ENCODE measurements at regions not wholly inside any gene's neighbourhood (a gene's known extent, or its start where the extent isn't known, plus 50 kb on each side); places are given as distances from the start of the nearest gene placed in this dataset.
"Not testable (repeated sequence)": the region's sequence is repeated elsewhere in the genome, so short reads cannot be mapped to it uniquely, and the experiment has no call there.

DNA sequence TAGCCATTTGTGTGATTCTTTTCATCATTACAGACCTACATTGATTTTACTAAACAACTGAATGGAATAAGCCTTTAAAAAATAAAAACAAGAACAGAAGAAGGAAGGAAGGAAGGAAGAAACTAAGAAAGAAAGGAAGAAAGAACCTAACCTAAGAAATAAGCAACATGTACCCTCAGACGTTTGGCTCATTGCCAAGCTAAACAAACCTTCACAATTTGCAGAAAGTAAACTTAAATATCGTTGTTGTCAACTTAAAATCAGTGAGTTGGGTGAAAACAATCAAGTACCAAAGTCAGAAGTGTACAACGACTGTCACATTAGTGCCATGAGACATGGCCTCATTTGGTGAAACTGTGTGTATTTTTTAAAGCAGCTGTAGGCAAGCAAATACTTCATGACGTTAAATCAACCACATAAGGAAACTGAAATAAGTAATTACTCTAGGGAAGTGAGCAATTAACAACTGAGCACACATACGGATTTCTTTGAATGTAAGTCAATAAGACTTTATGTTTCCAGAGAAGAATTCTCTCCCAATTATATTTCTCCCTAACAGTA lies 313.1 kb upstream of the TMPRSS15 start:
- DNase-seq (ENCODE audit: low spot score) = no peak

DNA sequence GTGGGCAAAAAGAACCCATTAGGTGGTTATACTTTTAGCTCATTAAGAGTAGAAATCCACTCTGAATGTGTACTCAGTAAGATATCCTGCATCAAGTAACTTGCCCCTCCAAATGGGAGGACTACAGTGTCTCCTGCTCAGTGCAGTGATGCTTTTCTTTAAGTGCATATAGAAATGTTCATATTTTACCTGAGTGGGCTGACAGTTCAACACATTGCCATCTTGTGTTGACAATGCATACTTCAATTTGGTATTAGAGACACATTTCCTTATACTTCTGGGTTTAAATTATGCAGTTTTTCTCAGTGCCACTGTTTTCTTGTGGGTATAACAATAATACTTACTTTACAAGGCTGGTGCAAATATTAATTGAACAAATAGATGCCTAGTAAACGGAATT lies 318.6 kb upstream of the TMPRSS15 start:
- no peak for DNase-seq (ENCODE audit: low spot score)

DNA sequence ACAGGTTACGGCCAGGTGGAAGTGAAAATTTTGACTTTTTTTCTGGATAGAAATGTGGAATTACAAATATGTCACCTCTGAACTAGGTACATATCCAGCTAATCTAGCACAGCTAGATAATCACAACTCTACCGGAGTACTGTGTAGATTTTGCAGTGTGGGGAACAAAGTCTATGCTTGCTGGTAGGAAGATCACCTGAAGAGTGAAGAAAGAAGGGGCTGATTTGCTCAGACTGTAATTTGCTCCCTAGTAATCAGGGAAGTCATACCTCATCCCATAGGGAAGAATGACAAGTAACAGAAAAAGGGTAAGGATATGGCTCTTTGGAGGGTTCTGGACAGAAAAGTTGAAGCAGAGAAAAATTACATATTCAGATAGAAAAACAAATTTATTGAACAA lies 319.6 kb upstream of the TMPRSS15 start:
- no peak for DNase-seq (ENCODE audit: low spot score)

DNA sequence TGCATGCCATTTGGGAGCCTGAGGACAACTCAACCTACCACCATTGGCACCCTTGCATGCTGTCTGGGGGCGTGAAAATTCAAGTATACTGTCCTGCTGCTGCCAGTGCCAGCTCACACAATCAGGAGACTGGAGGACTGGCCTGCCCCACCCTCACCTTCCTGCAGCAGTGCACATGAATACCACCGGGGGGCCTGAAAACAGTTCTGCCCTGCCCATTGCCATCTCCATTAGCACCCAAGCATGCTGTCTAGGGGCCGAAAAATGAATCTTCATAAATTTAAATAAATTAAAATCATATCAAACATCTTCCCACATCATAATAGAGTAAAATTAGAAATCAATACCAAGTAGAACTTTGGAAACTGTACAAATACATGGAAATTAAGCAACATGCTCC lies 322.1 kb upstream of the TMPRSS15 start:
- DNase-seq (ENCODE audit: low spot score) = no peak

DNA sequence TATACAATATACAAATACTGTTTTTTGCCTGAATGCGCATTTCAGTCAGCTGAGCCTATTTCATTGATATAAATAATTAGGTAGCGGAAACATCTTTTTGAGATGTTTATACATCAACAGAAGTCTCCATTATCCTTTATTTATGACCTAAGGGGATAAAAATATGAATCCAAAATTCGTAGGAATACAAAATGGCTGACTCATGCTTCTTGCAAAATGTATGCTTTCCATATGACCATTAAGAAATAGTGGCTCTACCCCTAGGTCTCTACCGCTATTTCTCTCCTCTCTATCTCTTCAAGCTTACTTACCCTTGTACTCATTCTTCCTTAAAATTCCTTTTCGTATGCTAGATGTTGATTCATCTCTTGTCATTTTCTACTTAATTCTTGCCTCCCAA lies 338.4 kb upstream of the TMPRSS15 start:
- DNase-seq (ENCODE audit: low spot score) = no peak

DNA sequence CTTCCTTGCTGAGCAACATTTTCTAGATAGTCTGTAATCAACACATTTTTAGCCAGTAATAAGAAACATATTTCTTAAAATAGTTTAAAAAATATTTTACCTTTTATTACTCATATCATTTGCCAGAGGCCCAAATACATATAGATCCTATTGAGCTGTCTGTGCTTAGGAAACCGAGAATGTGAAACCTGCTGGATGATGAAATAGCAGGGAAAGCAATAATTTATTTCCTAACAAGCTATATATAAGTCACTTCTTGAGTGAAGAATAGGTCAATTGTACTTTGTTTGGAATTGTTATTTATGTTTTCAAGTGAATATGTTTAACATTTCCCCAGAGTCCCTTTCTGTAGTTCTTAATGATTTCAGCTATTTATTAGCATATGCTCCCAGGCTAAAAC lies 339.9 kb upstream of the TMPRSS15 start:
- no peak for DNase-seq (ENCODE audit: low spot score)

DNA sequence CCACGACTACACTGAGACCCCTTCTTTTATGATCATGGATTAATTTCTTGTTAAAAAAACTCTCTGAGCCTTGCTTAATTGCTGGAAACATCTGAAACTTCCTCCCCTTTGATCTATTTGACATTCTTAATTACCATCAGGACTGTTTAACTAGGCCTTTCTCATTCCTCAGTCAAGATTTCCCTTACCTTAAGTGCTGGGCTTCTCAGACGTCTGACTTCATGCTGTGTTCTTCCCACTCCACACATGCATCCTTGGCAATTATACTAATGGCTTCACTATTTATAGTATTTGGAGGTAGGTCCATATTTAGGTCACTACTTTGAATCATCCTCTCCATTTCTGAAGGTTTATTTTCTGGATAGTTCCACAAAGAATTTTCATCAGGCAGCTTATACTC lies 341.3 kb upstream of the TMPRSS15 start:
- no peak for DNase-seq (ENCODE audit: low spot score)

DNA sequence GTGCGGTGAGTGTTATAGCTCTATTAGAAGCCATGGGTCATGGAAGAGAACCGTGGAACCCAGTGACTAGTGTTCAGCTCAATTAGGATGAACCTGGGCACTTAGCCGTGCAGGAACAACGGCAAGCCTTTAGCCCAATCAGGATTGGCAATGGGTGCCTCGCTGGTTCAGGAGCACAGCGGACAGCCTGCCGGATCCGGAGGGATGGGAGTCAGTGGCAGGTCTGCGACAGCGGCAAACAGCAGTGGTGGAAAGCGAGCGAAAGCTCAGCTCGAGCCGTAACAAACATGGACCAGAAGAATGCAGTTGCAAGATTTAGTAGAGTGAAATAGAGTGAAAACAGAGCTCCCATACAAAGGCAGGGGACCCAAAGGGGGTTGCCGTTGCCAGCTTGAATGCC lies 349.3 kb upstream of the TMPRSS15 start:
- DNase-seq (ENCODE audit: low spot score) = not testable (repeated sequence)

DNA sequence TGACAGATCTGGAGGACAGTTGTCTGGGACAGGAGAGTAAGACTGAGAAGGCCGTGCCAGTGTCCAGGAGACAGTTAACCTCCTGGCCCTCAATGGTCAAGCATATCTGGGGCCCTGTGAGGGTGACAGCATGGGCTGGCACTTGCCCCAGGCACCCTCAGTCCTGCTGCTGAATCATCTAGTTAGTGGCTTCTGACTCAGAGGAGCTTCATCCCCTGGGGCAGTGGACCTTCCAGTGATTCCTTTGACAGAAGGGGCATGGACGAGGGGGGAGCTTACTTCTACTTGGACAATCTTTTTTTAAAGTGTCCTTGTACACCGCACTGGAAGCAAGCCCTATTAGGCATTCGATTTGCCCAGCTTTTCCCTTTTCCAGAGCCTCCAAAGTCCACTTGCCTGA lies 352.7 kb upstream of the TMPRSS15 start:
- not testable (repeated sequence) for DNase-seq (ENCODE audit: low spot score)

DNA sequence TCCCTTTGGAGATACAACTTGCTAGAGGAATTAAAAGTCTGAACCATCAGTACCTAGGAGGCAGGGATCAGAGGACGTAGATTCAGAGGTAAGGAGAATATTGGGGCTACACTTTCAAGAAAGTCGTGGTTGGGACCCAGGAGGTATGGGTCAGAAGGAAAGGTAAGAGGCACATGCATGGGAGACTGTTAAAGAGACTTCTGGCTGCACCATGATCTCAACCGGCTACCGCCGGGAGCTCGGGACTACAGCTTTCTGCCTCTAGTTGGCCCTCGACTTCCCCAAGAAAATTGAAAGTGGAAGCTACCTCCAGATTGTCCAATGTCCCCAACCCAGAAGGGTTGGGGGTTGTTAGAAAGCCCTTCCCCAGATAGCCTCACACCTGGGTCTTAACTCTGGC lies 355.7 kb upstream of the TMPRSS15 start:
- DNase-seq (ENCODE audit: low spot score) = no peak

DNA sequence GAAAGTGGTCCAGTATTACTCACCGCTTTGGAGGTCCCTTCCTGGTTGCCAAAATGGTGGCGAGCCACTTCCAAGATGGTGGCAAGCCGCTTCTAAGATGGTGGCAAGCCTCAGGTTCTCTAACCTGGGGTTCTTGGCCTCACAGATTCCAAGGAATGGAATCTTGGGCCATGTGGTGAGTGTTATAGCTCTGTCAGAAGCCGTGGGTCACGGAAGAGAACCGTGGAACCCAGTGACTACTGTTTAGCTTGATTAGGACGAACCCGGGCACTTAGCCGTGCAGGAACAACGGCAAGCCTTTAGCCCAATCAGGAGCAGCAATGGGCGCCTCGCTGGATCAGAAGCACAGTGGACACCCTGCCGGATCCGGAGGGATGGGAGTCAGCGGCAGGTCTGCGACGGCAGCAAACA lies 356.2 kb upstream of the TMPRSS15 start:
- DNase-seq (ENCODE audit: low spot score) = no peak

DNA sequence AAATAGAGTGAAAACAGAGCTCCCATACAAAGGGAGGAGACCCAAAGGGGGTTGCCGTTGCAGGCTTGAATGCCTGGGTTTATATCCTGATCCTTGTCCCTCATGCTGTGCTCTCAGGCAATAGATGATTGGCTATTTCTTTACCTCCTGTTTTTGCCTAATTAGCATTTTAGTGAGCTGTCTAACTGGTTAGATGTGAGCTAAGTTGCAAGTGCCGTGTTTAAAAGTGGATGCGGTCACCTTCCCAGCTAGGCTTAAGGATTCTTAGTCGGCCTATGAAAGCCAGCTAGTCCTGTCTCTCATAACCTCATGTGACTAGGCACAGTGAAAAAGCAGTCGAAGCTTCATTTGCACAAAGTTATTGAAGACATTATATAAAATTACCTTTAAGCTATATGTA lies 356.7 kb upstream of the TMPRSS15 start:
- DNase-seq (ENCODE audit: low spot score) = no peak

DNA sequence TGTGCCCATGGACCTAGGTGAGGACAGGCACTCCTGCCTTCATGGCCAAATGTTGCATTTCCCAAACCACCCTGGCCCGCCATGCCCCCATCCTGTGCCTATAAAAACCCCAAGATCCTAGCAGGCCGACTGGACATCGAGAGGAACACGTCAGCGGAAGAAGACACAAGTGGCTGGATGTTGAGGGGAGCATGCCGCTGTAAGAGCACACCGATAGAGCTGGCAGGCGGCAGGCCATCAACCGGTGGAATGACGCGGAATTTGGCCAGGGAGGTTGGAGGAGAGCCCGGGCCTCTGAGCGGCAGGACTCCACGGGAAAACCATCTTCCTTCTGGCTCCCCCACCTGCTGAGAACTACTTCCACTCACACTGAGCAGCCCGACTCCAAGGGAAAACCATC lies 361.1 kb upstream of the TMPRSS15 start:
- DNase-seq (ENCODE audit: low spot score) = no peak

DNA sequence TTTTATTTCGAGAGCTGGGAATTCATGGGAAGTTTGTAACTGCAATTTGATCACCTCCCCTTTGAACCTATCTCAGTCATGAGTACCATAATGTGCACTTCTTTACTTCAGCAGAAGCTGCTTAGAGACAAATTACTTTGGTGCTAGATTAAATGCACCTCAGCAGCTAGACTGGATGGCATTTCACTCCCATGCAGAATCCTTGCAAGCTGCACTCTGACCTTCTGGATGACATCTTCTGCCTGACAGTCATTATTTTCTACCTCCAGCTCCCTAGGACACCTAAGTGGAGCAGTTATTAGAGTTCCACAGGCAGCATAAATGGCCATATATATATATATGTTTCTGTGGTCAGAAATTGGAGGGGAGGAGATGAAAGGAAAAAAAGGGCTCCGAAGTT lies 366.0 kb upstream of the TMPRSS15 start:
- no peak for DNase-seq (ENCODE audit: low spot score)

DNA sequence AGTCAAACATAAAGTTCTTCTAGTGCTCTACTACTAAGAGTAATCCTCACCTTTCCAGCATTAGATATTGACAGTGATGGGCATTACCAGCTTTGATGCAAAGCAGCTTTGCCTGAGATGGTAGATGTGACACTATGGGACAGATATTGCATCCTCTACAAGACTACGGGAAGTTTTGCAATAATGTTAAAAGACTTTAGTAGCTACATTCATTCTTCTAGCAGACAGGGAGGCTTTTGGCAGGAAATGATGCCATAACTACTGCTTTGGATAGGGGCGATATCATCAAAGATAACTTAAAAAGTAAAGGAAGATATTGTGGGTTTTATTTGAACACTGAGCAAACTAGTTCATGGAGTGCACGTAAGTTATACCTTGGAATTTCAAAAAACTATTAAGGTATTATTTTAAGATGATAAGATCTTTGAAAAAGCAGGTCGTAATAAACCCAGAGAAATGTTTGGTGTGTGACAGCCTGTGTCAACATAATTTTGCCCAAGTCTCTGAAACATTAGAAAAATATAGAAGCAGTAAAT lies 368.3 kb upstream of the TMPRSS15 start:
- DNase-seq (ENCODE audit: low spot score) = no peak

DNA sequence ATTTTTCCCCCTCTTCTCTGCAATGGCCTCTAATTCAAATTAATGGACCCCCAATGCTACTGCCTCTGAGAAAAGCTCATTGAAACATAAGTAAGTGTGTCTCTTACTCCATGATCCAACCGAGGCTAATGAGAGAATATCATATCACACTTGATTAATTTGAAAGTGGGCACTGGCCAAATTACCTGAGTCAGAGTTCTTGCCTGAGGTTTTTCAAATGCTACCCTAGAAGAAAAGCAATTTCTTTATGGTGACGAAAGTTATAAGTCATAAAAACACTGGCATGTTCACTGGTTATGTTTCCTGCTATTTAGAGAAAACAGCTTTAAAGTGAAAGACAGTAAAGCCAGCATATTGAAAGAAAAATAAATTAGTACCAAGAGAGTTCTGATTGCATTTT lies 368.8 kb upstream of the TMPRSS15 start:
- no peak for DNase-seq (ENCODE audit: low spot score)

DNA sequence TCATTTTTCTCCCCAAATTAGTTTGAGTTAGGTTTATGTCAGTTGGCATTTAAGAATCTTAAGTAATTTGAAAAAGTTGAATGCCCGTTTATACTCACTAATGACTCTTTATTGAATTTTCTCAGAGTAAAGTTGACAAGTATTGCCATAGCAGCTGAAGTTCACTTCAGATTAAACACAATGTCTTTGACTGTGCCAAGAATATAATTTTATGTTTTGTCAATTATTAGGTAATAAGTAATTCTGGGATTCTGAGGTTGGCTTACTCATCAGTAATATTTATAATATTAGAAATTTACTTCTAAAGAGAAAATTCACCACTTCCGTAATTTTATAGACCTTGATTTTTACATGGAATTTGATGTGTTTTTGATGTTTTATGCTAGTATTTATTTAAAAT lies 369.3 kb upstream of the TMPRSS15 start:
- DNase-seq (ENCODE audit: low spot score) = no peak

DNA sequence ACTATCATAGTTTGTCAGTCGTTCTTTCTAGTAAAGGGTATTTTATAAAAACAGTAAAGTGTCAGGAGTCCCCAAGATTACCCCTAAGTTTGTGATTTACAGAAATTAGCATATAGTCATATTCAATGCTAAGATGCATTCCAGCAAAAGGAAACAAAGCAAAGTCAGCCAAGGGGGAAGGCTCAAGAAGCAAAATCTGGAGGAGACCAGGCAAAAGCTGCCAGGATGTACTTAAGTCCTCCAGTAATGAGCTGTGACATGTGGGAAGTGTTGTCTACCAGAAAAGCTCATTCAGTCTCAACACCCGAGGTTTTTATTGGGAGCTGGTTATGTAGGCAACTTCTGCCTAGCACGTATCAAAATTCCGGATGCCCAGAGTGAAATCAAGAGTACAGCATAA lies 373.4 kb upstream of the TMPRSS15 start:
- DNase-seq (ENCODE audit: low spot score) = no peak

DNA sequence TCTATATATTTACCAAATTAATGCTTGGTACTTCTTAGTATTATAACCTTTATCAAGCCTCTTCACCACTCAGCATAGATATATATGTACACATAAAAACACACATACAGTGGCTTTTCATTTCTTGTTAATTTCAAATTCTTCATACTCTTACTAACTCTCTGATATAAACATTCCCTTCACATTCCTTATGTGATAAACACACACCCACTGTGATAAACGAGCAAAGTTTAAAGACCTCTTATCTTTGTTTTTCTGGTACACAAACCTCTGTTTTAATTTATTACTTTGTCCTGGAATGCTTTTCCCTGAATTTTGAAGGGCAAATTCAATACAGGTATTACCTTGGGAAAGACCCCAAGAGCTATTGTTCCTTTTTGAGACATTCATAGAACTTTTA lies 379.1 kb upstream of the TMPRSS15 start:
- DNase-seq (ENCODE audit: low spot score) = no peak

DNA sequence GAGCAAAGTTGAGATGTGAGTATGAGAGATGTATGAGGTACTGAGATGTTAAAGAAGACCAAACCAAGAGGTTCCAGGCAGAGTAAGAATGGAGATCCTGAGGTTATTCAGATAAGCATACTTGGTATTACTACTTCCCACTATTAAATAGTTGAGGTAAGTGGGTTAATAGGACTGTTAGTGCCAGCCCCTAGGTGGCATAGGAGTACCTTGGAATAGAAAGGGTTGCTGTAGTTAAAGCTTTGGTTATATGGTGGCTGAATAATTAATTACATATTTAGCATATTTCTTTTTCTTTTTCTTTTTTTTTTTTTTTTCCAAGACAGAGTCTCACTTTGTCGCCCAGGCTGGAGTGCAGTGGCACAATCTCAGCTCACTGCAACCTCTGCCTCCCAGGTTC lies 397.9 kb upstream of the TMPRSS15 start:
- DNase-seq (ENCODE audit: low spot score) = no peak

DNA sequence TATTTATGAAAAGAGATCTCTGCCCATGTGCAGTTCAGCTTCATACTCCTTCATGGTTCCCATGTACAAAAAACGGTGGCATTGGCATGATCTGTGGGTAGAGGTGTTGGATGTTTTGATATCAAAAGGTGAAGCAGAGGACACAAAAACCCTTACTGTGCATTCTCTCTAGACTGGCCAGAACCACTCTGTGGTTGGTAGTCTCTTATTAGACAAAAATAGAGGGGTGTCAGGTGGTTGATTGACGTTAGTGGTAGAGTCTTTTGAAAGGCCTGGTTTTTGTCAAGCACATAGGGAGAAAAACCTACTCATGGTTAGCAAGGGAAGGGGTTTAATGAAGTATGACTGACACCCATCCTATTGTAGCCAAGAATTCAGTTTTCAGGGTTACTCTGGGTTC lies 400.0 kb upstream of the TMPRSS15 start:
- no peak for DNase-seq (ENCODE audit: low spot score)

DNA sequence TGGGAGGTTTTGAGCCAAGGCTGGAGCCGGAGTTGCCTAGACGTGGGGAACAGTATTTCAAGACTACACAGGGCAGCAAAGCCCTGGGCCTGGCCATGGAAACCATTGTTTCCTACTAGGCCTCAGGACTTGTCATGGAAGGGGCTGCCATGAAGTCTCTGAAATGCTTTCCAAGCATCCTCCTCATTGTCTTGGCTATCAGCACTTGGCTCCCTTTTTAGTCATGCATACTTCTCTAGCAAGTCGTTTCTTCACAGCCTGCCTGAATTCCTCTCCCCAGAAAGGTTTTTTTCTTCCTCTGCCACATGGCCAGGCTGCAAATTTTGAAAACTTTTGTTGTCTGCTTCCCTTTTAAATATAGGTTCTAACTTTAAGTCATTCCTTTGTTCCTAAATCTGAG lies 406.6 kb upstream of the TMPRSS15 start:
- no peak for DNase-seq (ENCODE audit: low spot score)

DNA sequence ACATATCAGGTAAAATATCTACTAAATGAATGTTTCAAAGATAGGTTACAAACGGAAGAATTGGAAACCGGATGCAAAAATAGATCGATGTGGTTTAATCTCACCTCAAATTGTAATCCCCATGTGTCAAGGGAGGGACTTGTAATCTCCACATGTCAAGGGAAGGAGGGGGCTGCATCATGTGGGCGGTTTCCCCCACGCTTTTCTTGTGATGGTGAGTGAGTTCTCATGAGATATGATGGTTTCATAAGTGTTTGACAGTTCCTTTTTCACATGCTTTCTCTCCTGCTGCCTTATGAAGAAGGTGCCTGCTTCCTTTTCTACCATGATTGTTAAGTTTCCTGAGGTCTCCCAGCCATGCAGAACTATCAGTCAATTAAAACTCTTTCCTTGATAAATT lies 408.7 kb upstream of the TMPRSS15 start:
- DNase-seq (ENCODE audit: low spot score) = no peak

DNA sequence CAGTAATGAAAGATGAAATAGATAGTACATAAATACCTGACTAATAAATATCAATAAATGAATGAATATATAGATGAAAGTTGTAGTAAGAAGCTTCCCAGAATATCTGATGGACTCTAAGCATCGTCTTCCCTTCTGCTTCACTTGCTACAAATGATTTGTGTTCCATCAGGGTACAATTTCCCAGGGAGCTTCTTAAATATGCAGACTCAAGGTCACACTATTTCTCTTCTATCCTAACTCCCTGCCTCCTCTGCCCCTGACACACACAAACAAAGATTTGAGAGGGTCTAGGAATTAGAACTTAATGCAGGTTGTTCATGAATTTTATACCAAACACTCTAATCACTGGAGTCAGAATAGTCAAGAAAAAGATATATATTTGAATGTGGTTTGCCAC lies 415.9 kb upstream of the TMPRSS15 start:
- DNase-seq (ENCODE audit: low spot score) = no peak

DNA sequence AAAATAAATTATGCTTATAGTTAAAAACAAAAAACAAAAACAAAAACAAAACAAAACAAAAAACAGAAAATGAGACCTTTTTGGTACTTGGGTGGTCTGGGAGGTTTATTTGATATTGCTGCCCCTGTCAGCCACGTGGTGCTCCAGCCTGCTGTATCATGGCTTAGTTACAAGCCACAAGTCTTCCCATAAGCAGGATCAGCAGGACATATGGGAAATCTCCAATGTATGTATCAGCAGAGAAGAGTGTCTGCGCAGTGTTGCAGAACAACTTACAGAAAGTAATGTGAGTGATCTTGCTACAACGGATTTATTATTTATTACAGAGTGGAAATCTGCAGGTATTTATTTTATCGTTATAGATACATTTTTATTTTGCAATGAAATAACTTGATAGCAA lies 423.0 kb upstream of the TMPRSS15 start:
- DNase-seq (ENCODE audit: low spot score) = no peak
